ENCODE measurements at regions not wholly inside any gene's neighbourhood (a gene's known extent, or its start where the extent isn't known, plus 50 kb on each side); places are given as distances from the start of the nearest gene placed in this dataset.

GRCh38 chr4:152117933-152118507 lies 357.2 kb upstream of the GATB start:
- intact Hi-C loops (cut with DNase I, micrococcal nuclease) = no loop called here
- TF ChIP-seq CTCF (IDR thresholded peaks at IDR 0.05) = no peak
- ATAC-seq (no peak), DNase-seq (no peak)
- Histone ChIP-seq H3K9me3 (no peaks in the 10 kb centered on the region), H3K4me3 (no peak overlapping the region), H3K36me3 (ENCODE audit: low read depth) (no peaks in the 10 kb centered on the region), H3K4me1 (ENCODE audit: low read depth) (no peaks in the 10 kb centered on the region)

- ATAC-seq = no peak
- no peaks in the 10 kb centered on the region for H3K9me3 ChIP-seq
- TF ChIP-seq CTCF (IDR thresholded peaks at IDR 0.05) = no peak
- intact Hi-C loops (cut with DNase I, micrococcal nuclease) = no loop called here
- no peaks in the 10 kb centered on the region for H3K36me3 ChIP-seq (ENCODE audit: low read depth)
- DNase-seq = no peak
- no peaks in the 10 kb centered on the region for H3K4me1 ChIP-seq (ENCODE audit: low read depth)
- H3K4me3 ChIP-seq = no peak overlapping the region
These were observed 356.7 kb upstream of the GATB start for GRCh38 chr4:152117520-152117919.

GRCh38 chr4:152117054-152117453 lies 356.2 kb upstream of the GATB start:
- H3K36me3 ChIP-seq (ENCODE audit: low read depth) = no peaks in the 10 kb centered on the region
- intact Hi-C loops (cut with DNase I, micrococcal nuclease) = no loop called here
- no peak for TF ChIP-seq CTCF (IDR thresholded peaks at IDR 0.05)

GRCh38 chr4:152115794-152116193 lies 355.0 kb upstream of the GATB start:
- Histone ChIP-seq H3K9me3 (no peaks in the 10 kb centered on the region), H3K4me1 (ENCODE audit: low read depth) (no peaks in the 10 kb centered on the region), H3K36me3 (ENCODE audit: low read depth) (no peaks in the 10 kb centered on the region), H3K4me3 (no peak overlapping the region)
- ATAC-seq = peak; percentile 61
- TF ChIP-seq CTCF (IDR thresholded peaks at IDR 0.05) = no peak
- intact Hi-C loops (cut with DNase I, micrococcal nuclease) = no loop called here
- peak in 1 of 3 donors; percentile 24 for DNase-seq

More at GRCh38 chr4:152117054-152117453, 356.2 kb upstream of the GATB start:
- no peak for DNase-seq
- no peak for ATAC-seq
- Histone ChIP-seq H3K4me1 (ENCODE audit: low read depth) (no peaks in the 10 kb centered on the region), H3K9me3 (no peaks in the 10 kb centered on the region), H3K4me3 (no peak overlapping the region)

GRCh38 chr4:152115118-152115517 lies 354.3 kb upstream of the GATB start:
- intact Hi-C loops (cut with DNase I, micrococcal nuclease) = no loop called here
- ATAC-seq = no peak
- H3K4me3 ChIP-seq = no peak overlapping the region
- H3K4me1 ChIP-seq (ENCODE audit: low read depth) = no peaks in the 10 kb centered on the region
- no peak for DNase-seq
- H3K9me3 ChIP-seq = no peaks in the 10 kb centered on the region
- TF ChIP-seq CTCF (IDR thresholded peaks at IDR 0.05) = no peak
- H3K36me3 ChIP-seq (ENCODE audit: low read depth) = no peaks in the 10 kb centered on the region

GRCh38 chr4:152114562-152114961 lies 353.8 kb upstream of the GATB start:
- ATAC-seq (no peak), DNase-seq (no peak)
- Histone ChIP-seq H3K9me3 (no peaks in the 10 kb centered on the region), H3K36me3 (ENCODE audit: low read depth) (no peaks in the 10 kb centered on the region), H3K4me1 (ENCODE audit: low read depth) (no peaks in the 10 kb centered on the region), H3K4me3 (no peak overlapping the region)
- intact Hi-C loops (cut with DNase I, micrococcal nuclease) = no loop called here
- TF ChIP-seq CTCF (IDR thresholded peaks at IDR 0.05) = no peak
